Bronchial epithelial cell (primary cell): ENCODE measurements at regions not wholly inside any gene's neighbourhood (a gene's known extent, or its start where the extent isn't known, plus 50 kb on each side); places are given as distances from the start of the nearest gene placed in this dataset.

Source experiments
- DNase-seq: peaks from one replicate; pipeline ENCODE4 v3.0.0-alpha.2; 2010; ENCODE audit warnings: low read depth
- FAIRE-seq: peaks from 2 replicates; lab custom pipeline; 2011; peaks lifted over from hg19 to GRCh38; lab: Jason Lieb, UNC
- H3K27me3 ChIP-seq: 2 replicates; pipeline ENCODE4 v1.5.1; 2011; ENCODE audit warnings: low read length; ENCODE audit not compliant: control insufficient read depth, insufficient read depth
- H3K36me3 ChIP-seq: 2 replicates; pipeline ENCODE4 v1.5.1; 2011; ENCODE audit warnings: low read length; ENCODE audit not compliant: control insufficient read depth, insufficient read depth
- H3K4me3 ChIP-seq: 2 replicates; pipeline ENCODE4 v1.5.1; 2011; ENCODE audit warnings: mild to moderate bottlenecking, low read depth, low read length, control low read depth
- TF ChIP-seq, protein P1 (sequence below): IDR thresholded peaks from 2 replicates; pipeline ENCODE4 v1.5.1; 2011; ENCODE audit warnings: mild to moderate bottlenecking, moderate library complexity, low read length, control low read depth, inconsistent platforms; ENCODE audit not compliant: insufficient read depth, severe bottlenecking

DNA sequence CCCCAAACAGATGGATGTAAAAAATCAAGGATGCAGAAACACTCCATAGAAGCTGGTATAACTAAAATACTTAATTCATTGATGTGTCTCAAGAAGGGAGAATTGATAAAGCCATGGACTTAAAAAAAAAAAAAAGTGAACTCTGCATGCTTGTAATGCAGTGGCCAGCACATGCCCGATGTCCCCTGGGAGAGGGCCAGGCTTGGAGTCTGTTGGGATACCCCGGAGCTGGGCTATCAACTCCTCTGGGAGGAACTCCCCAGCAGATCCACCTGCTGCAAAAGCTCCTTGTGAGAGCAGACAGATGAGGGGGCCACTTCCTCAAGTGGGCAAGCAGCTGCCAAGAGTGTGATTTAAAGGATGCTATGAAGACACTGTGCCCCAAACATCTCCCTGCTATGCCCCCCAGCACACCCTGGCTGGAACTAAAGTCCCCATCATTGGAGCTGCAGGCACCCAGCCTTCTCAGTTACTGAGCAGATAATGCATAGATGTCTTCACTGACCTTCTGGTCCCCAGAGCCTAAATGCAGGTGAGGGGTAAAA lies 311.5 kb upstream of the ID2 start:
- Histone ChIP-seq H3K4me3 (no peak overlapping the region), H3K36me3 (no peaks in the 10 kb centered on the region), H3K27me3 (no peaks in the 10 kb centered on the region)
- no peak for DNase-seq
- TF ChIP-seq, protein P1, sequence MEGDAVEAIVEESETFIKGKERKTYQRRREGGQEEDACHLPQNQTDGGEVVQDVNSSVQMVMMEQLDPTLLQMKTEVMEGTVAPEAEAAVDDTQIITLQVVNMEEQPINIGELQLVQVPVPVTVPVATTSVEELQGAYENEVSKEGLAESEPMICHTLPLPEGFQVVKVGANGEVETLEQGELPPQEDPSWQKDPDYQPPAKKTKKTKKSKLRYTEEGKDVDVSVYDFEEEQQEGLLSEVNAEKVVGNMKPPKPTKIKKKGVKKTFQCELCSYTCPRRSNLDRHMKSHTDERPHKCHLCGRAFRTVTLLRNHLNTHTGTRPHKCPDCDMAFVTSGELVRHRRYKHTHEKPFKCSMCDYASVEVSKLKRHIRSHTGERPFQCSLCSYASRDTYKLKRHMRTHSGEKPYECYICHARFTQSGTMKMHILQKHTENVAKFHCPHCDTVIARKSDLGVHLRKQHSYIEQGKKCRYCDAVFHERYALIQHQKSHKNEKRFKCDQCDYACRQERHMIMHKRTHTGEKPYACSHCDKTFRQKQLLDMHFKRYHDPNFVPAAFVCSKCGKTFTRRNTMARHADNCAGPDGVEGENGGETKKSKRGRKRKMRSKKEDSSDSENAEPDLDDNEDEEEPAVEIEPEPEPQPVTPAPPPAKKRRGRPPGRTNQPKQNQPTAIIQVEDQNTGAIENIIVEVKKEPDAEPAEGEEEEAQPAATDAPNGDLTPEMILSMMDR, result no peak
- FAIRE-seq, result no peak

- no peaks in the 10 kb centered on the region for H3K27me3 ChIP-seq
Observed at GRCh38 chr2:8371653-8372052, 310.2 kb upstream of the ID2 start.

GRCh38 chr2:8374782-8375181 lies 307.1 kb upstream of the ID2 start:
- FAIRE-seq (no peak), DNase-seq (no peak)
- Histone ChIP-seq H3K27me3 (no peaks in the 10 kb centered on the region), H3K4me3 (no peak overlapping the region), H3K36me3 (no peaks in the 10 kb centered on the region)
- TF ChIP-seq, protein P1, result no peak

More at GRCh38 chr2:8371653-8372052, 310.2 kb upstream of the ID2 start:
- TF ChIP-seq, protein P1, result no peak
- DNase-seq (no peak), FAIRE-seq (no peak)
- no peaks in the 10 kb centered on the region for H3K36me3 ChIP-seq
- H3K4me3 ChIP-seq, result no peak overlapping the region

DNA sequence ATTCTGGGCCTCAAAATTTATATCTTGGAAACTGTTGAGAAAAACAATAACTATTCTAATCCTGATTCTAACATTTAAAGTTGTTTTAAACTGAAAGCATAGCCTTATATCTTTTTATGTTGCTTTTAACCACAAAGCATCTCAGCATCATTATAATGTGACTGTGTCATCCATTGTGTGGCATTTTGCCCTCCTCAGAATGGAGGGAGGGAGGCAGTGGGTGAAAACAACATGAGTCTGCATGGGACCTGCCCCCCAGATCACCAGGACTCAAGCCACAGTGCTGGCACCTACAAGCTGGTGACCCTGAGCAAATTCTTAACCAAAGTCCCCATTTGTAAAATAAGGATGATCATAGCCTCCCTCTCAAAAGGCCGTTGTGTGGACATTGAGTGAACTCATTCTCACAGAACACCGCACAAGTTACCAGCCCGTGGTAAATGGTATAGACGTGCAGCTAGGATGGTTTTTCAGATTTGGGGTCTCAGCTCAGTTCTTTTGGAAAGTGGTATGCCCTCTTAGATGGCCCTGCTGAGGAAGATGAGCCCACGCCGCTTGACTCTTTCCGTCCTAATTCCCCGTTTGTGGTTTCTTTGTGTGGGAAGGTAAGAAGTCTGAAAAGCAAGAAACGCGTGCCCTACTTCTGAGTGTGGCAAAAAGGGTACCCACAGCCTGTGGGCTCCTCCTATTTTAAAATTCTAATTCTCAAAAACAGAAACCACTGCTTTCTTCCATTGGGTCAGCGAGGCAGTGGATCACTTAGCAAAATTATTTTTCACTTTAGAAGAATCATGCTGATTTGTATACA lies 305.0 kb upstream of the ID2 start:
- TF ChIP-seq, protein P1, result no peak
- Histone ChIP-seq H3K36me3 (no peaks in the 10 kb centered on the region), H3K27me3 (no peaks in the 10 kb centered on the region), H3K4me3 (no peak overlapping the region)
- DNase-seq (no peak), FAIRE-seq (no peak)

DNA sequence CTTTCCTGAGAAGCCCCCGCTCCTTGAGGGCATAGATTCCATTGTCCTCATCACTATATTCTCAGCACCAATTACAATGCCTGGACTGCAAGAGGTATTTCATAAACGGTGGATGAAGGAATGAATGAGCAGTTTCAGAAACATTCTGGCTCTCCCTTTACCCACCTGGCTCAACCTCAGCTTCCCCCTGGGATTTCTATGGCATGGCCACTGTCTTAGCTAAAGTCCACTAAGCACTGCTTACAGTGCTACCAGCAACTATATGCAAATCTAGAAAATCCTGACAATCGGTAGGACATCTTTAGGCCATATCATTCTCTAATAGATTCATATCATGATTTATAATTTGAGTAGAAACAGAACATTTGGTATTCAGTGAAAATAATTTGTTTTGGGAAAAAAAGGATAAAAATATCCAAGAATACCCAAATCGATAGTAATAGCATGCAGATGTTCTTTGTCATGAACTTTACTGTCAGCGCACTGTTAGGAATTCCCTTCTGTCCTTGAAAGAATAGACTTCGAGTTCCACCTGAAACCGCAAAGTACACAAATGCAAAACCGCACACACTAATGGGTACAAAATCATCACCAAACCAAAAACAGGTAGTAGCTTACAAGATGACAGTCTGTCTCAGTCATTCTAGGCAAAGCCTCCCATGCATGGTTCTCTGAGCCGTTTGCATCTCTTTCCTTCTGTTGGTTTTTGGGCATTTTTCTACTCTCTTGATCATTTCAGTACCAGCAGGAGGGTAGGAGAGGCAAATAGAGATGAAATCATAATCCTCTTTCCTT lies 303.6 kb upstream of the ID2 start:
- Histone ChIP-seq H3K36me3 (no peaks in the 10 kb centered on the region), H3K4me3 (no peak overlapping the region), H3K27me3 (no peaks in the 10 kb centered on the region)
- DNase-seq, result no peak
- TF ChIP-seq, protein P1, result no peak
- no peak for FAIRE-seq
